A549 (cell line): ENCODE measurements at regions not wholly inside any gene's neighbourhood (a gene's known extent, or its start where the extent isn't known, plus 50 kb on each side); places are given as distances from the start of the nearest gene placed in this dataset.

Experiments
- ATAC-seq, 2 experiments: fragments of 200-7000 bp in 1 of 2; fragments of >200 bp in 1 of 2; cut with Nextera tagmentation in 1 of 2; cut with Tn5 transposase in 1 of 2; 3 replicates each; pipeline versions ENCODE4 v1.8.0 to v1.9.1; 2018 to 2020; ENCODE audit warnings: mild to moderate bottlenecking in 1 of 2, moderate library complexity in 1 of 2
- CTCF ChIA-PET: fragments of 300-600 bp; sonication (Branson Sonifier 250); formaldehyde crosslinking; extraction: SDS; loops from one replicate; lab custom pipeline; 2021; ENCODE audit warnings: antibody characterized with exemption, inconsistent platforms; lab: Yijun Ruan, JAX
- POLR2A ChIA-PET: fragments of 350-600 bp; formaldehyde crosslinking; extraction: SDS; loops from one replicate; lab custom pipeline; 2021; ENCODE audit warnings: antibody characterized with exemption, inconsistent platforms; lab: Yijun Ruan, JAX
- DNase-seq, 2 experiments: peaks; one replicate each; pipeline versions ENCODE4 v3.0.0 to v3.0.0-alpha.2; 2011 to 2016; ENCODE audit warnings: low read depth in 1 of 2, low spot score in 1 of 2
- FAIRE-seq: peaks from 2 replicates; lab custom pipeline; 2011; peaks lifted over from hg19 to GRCh38; lab: Jason Lieb, UNC
- H3K27ac ChIP-seq, 2 experiments: fragments of >200 bp; sonication (Bioruptor Twin); formaldehyde crosslinking; 3 replicates each; pipeline ENCODE4 v1.5.1; 2016 to 2017
- H3K4me1 ChIP-seq: fragments of >200 bp; sonication (Bioruptor Twin); formaldehyde crosslinking; 3 replicates; pipeline ENCODE4 v1.6.1; 2016
- H3K4me2 ChIP-seq: fragments of >200 bp; sonication (Bioruptor Twin); formaldehyde crosslinking; 3 replicates; pipeline ENCODE4 v1.6.1; 2016
- H3K4me3 ChIP-seq: fragments of >200 bp; sonication (Bioruptor Twin); formaldehyde crosslinking; 3 replicates; pipeline ENCODE4 v1.5.1; 2016
- H3K9me3 ChIP-seq: fragments of >200 bp; sonication (Bioruptor Twin); formaldehyde crosslinking; 3 replicates; pipeline ENCODE4 v1.6.1; 2016
- CHD4 ChIP-seq: fragments of 200-600 bp; sonication (generic); IDR thresholded peaks from 2 replicates; pipeline ENCODE4 v1.6.1; 2016; ENCODE audit warnings: antibody characterized with exemption, mild to moderate bottlenecking, borderline replicate concordance
- CTCF ChIP-seq: fragments of >200 bp; sonication (Bioruptor Twin); formaldehyde crosslinking; IDR thresholded peaks from 3 replicates; pipeline ENCODE4 v1.5.1; 2016
- E2F6 ChIP-seq: IDR thresholded peaks from 2 replicates; pipeline ENCODE4 v1.6.1; 2012; ENCODE audit warnings: low read depth, borderline replicate concordance
- EHF ChIP-seq: fragments of 250-450 bp; sonication (Bioruptor Pico); IDR thresholded peaks from 2 replicates; pipeline ENCODE4 v1.5.0; 2020; ENCODE audit warnings: mild to moderate bottlenecking
- EHMT2 ChIP-seq: fragments of 200-600 bp; sonication (generic); IDR thresholded peaks from 2 replicates; pipeline ENCODE4 v1.6.1; 2016; ENCODE audit warnings: antibody characterized with exemption, low read depth, mild to moderate bottlenecking, moderate library complexity
- ELK1 ChIP-seq: fragments of 150-350 bp; IDR thresholded peaks from 2 replicates; pipeline ENCODE4 v1.6.1; 2014; ENCODE audit warnings: low read depth, mild to moderate bottlenecking, low read length
- EP300 ChIP-seq, 2 experiments: fragments of >200 bp; sonication (Bioruptor Twin); formaldehyde crosslinking; IDR thresholded peaks; 2 replicates in 1 of 2; 3 replicates in 1 of 2; pipeline ENCODE4 v1.6.1; 2016 to 2017
- FOSB ChIP-seq: fragments of 250-450 bp; sonication (Bioruptor Pico); IDR thresholded peaks from 2 replicates; pipeline ENCODE4 v1.5.0; 2020; ENCODE audit warnings: mild to moderate bottlenecking, moderate library complexity
- HES2 ChIP-seq: fragments of >200 bp; sonication (Bioruptor Twin); formaldehyde crosslinking; IDR thresholded peaks from 2 replicates; pipeline ENCODE4 v1.6.1; 2016
- HEYL ChIP-seq: fragments of 250-450 bp; sonication (Bioruptor Pico); IDR thresholded peaks from 2 replicates; pipeline ENCODE4 v1.8.0; 2021; ENCODE audit warnings: mild to moderate bottlenecking, moderate library complexity
- HOXA7 ChIP-seq: fragments of 250-450 bp; sonication (Bioruptor Pico); IDR thresholded peaks from 2 replicates; pipeline ENCODE4 v1.5.0; 2020; ENCODE audit warnings: mild to moderate bottlenecking, moderate library complexity
- HOXB13 ChIP-seq: fragments of 250-450 bp; sonication (Bioruptor Pico); IDR thresholded peaks from 2 replicates; pipeline ENCODE4 v1.5.0; 2020; ENCODE audit warnings: low read depth, mild to moderate bottlenecking, moderate library complexity
- JUNB ChIP-seq: fragments of >200 bp; sonication (Bioruptor Twin); formaldehyde crosslinking; IDR thresholded peaks from 2 replicates; pipeline ENCODE4 v1.6.1; 2016
- MYC ChIP-seq: IDR thresholded peaks from 2 replicates; pipeline ENCODE4 v1.6.1; 2012; ENCODE audit warnings: mild to moderate bottlenecking, inconsistent platforms, low read length, improper control_type of control experiment, borderline replicate concordance
- NR3C1 ChIP-seq: fragments of >200 bp; sonication (Bioruptor Twin); formaldehyde crosslinking; IDR thresholded peaks from 3 replicates; pipeline ENCODE4 v1.6.1; 2017
- PBX3 ChIP-seq: IDR thresholded peaks from 2 replicates; pipeline ENCODE4 v1.6.1; 2012
- PHF8 ChIP-seq: fragments of 200-600 bp; sonication (generic); IDR thresholded peaks from 2 replicates; pipeline ENCODE4 v1.6.1; 2016; ENCODE audit warnings: low read depth, mild to moderate bottlenecking, antibody characterized with exemption, moderate library complexity, borderline replicate concordance
- POLR2AphosphoS2 ChIP-seq: conservative IDR thresholded peaks from 2 replicates; pipeline ENCODE4 v1.6.1; 2012; ENCODE audit warnings: low read length, improper control_type of control experiment, inconsistent platforms
- RAD21 ChIP-seq, 2 experiments: fragments of >200 bp in 1 of 2; sonication (Bioruptor Twin) in 1 of 2; formaldehyde crosslinking in 1 of 2; IDR thresholded peaks in 1 of 2; conservative IDR thresholded peaks in 1 of 2; 2 replicates in 1 of 2; 3 replicates in 1 of 2; pipeline ENCODE4 v1.6.1; 2012 to 2018; ENCODE audit warnings: inconsistent platforms in 1 of 2
- RARB ChIP-seq: fragments of 250-450 bp; sonication (Bioruptor Pico); IDR thresholded peaks from 2 replicates; pipeline ENCODE4 v1.8.0; 2021; ENCODE audit warnings: mild to moderate bottlenecking, moderate library complexity
- REST ChIP-seq: fragments of 200-600 bp; sonication (generic); IDR thresholded peaks from 2 replicates; pipeline ENCODE4 v1.6.1; 2016; ENCODE audit warnings: antibody characterized with exemption, mild to moderate bottlenecking, moderate library complexity
- RFX5 ChIP-seq: fragments of 450-650 bp; IDR thresholded peaks from 2 replicates; pipeline ENCODE4 v1.7.1; 2014; ENCODE audit warnings: antibody characterized with exemption, mild to moderate bottlenecking, moderate library complexity
- SMC3 ChIP-seq: fragments of >200 bp; sonication (Bioruptor Twin); formaldehyde crosslinking; IDR thresholded peaks from 3 replicates; pipeline ENCODE4 v1.6.1; 2018; ENCODE audit warnings: inconsistent platforms
- SREBF2 ChIP-seq: fragments of 450-650 bp; IDR thresholded peaks from 2 replicates; pipeline ENCODE4 v1.6.1; 2014; ENCODE audit warnings: mild to moderate bottlenecking, moderate library complexity
- TFCP2L1 ChIP-seq: fragments of 250-450 bp; sonication (Bioruptor Pico); IDR thresholded peaks from 2 replicates; pipeline ENCODE4 v1.5.0; 2021; ENCODE audit warnings: mild to moderate bottlenecking
- USF2 ChIP-seq: fragments of 450-650 bp; IDR thresholded peaks from 2 replicates; pipeline ENCODE4 v1.6.1; 2014; ENCODE audit warnings: antibody characterized with exemption
- ZNF302 ChIP-seq: fragments of 250-450 bp; sonication (Bioruptor Pico); IDR thresholded peaks from 2 replicates; pipeline ENCODE4 v1.9.0; 2021; ENCODE audit warnings: inconsistent platforms, mild to moderate bottlenecking, moderate library complexity
- WGBS: methylation state at CpG from one replicate; pipeline ENCODE4 v1.1.6; 2017; ENCODE audit errors: missing lambda C conversion rate; 5-methylcytosine and 5-hydroxymethylcytosine counted together

GRCh38 chr17:77729587-77729986, 228.9 kb upstream of the TNRC6C start:
- FAIRE-seq: no peak
- ATAC-seq: no peak
- no peak for TF ChIP-seq FOSB (CRISPR knock-in tag)
- TF ChIP-seq EHF (CRISPR knock-in tag): no peak
- TF ChIP-seq RFX5: no peak
- no peak for TF ChIP-seq POLR2AphosphoS2
- TF ChIP-seq REST: no peak
- TF ChIP-seq PHF8: no peak
- TF ChIP-seq JUNB: no peak
- no peak for TF ChIP-seq USF2
- no peak for TF ChIP-seq ZNF302
- TF ChIP-seq RAD21 (conservative IDR thresholded peaks at IDR 0.05 in 1 of 2, IDR thresholded peaks at IDR 0.05 in 1 of 2): no peak
- TF ChIP-seq EP300 (IDR thresholded peaks at IDR 0.05): no peak
- no peak for TF ChIP-seq CHD4
- TF ChIP-seq SMC3: no peak
- no peak for TF ChIP-seq PBX3
- TF ChIP-seq HEYL (CRISPR knock-in tag): no peak
- TF ChIP-seq HOXA7 (CRISPR knock-in tag): no peak
- no peak for TF ChIP-seq E2F6
- TF ChIP-seq SREBF2: no peak
- TF ChIP-seq HOXB13 (CRISPR knock-in tag): no peak
- TF ChIP-seq ELK1: no peak
- POLR2A ChIA-PET: interaction anchor here (1.6 kb wide), 1 partner anchor 229 kb away, joined by 4 read pairs; the partner anchor contains the start of gene TNRC6C
- DNase-seq: no peak
- Histone ChIP-seq H3K4me2 (no peak overlapping the region), H3K4me1 (peaks cover 6% of the 10 kb centered on the region), H3K27ac (no peak overlapping the region), H3K9me3 (peaks cover 29% of the 10 kb centered on the region), H3K4me3 (no peak overlapping the region)
- CTCF ChIA-PET: interaction anchor here (0.8 to 1.3 kb wide), 2 partner anchors 9 to 58 kb away, joined by 3 read pairs; no protein-coding TSS in a partner anchor
- 28% methylated on average over 4 of the region's 4 CpGs for WGBS

- TF ChIP-seq EHF (CRISPR knock-in tag): no peak
- no peak for TF ChIP-seq EP300 (IDR thresholded peaks at IDR 0.05)
- no peak for TF ChIP-seq POLR2AphosphoS2
- no peak for TF ChIP-seq SMC3
- TF ChIP-seq CTCF: no peak
- TF ChIP-seq CHD4: no peak
- TF ChIP-seq MYC: no peak
- no peak for TF ChIP-seq HES2
- no peak for TF ChIP-seq NR3C1
- no peak for TF ChIP-seq RARB (CRISPR knock-in tag)
- no peak for TF ChIP-seq TFCP2L1
- TF ChIP-seq EHMT2: no peak
- TF ChIP-seq, all 56 proteins: peak for 0
- H3K27ac ChIP-seq: no peak overlapping the region
- no peak overlapping the region for H3K4me3 ChIP-seq
- FAIRE-seq (no peak), ATAC-seq (no peak), DNase-seq (no peak)
- no peak overlapping the region for H3K4me2 ChIP-seq
- H3K9me3 ChIP-seq: peaks cover 29% of the 10 kb centered on the region
- POLR2A ChIA-PET: interaction anchor here (1.6 kb wide), 1 partner anchor 228 kb away, joined by 4 read pairs; the partner anchor contains the start of gene TNRC6C
- H3K4me1 ChIP-seq: peaks cover 14% of the 10 kb centered on the region
- CTCF ChIA-PET: interaction anchor here (0.6 to 1.3 kb wide), 3 partner anchors 58 to 232 kb away, joined by 3 read pairs; no protein-coding TSS in a partner anchor
These were observed 228.1 kb upstream of the TNRC6C start for GRCh38 chr17:77730376-77730775.
